T-helper 2 cell treated with Interferon-gamma antibody and Interleukin-4, amounts not matched to agents 100 ng/mL and 5 ng/mL, for 36 hours (primary cell): ENCODE measurements at regions not wholly inside any gene's neighbourhood (a gene's known extent, or its start where the extent isn't known, plus 50 kb on each side); places are given as distances from the start of the nearest gene placed in this dataset.

Experiments
- intact Hi-C: fragments of 100-400 bp; cut with micrococcal nuclease; formaldehyde crosslinking; loops from one replicate; pipeline ENCODE4 v1.15.1; 2023

- intact Hi-C loops: no loop called here
Measured at GRCh38 chr4:153034681-153035080, 98.6 kb downstream of the FHDC1 start.

DNA sequence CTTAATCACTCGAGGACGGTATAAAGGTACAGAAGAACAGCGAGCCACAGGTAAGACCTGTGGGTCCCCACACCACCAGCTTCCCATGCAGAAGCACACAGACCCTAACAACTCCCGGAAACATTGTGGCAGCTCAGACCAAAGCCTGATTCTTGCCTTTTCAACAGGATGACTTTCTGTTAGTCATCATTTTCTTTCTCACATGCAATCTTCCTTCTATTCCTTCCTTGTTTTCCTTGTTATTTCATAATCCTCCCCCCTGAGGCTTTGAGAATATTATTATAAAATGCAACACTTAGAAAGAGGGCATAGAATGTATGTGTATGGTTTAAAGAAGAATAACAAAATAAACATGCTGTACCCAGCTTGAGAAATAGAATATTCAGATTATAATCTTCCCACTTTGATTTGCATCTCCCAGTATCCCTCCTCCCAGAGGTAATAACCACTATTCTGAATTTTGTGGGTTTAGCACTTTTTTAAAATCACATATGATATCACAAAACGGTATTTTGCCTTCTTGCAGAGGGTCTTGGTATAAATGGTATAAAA lies 100.9 kb downstream of the FHDC1 start:
- intact Hi-C loops: no loop called here

DNA sequence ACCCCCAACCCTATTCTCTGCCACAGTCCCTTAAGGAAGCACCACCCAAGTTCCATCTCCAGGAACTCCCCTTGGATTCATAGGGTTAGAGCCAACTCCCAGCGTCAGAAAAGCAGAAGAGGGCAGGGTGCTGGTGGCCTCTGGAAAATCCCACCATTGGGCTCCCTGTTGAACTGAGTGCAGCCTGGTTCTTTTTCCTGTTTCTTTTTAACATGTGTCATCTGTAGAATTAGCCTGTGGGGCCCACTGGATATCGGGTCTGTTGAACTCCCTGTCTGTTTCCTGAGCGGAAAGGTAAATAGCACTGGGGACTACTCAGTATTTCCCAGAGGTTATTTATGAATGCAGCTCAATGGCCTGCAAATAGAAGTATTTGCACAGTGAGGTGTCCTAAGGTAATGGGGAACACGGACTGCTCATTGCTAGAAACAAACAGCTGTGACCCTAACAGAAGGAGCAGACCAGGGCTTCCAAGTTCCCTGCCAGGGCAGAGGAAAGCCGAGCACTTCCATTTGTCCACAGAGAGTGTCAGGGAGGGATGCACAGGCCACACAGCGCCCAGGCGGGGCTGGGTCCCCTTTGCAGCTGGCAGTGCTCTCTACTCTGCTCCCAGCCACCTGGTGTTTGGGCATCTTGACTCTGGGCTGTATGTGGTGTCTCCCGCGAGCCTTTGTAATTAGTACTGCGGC lies 102.6 kb downstream of the FHDC1 start:
- intact Hi-C loops: no loop called here

DNA sequence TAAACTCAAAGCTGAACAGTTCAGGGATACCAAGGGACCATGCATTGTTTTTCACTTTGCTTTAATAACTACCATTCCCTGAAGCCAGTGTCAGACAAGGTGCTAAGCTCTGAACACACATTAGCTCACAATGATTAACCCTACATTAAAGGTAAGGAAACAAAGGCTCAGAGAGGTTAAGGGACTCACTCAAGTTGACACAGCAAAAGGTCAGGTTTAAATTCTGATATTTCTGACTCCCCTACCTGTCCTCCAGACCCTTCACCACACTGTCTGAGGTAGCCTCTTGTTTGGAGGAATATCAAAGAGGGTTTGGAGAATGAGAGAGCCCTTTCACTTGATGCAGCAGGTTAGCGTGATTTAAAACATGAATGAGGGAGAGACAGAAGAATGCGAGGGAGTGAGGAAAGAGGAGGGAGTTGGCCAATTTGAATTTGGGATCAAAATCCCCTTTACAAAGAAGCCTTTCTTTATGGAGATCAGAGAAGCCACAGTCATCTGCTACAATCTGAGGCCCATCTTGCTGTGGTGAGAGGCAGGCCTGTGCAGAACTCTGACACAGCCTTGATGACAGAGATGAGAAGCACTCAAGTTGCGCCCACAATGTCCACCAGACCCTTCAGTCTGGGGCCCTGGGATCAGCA lies 103.5 kb downstream of the FHDC1 start:
- intact Hi-C loops: no loop called here

DNA sequence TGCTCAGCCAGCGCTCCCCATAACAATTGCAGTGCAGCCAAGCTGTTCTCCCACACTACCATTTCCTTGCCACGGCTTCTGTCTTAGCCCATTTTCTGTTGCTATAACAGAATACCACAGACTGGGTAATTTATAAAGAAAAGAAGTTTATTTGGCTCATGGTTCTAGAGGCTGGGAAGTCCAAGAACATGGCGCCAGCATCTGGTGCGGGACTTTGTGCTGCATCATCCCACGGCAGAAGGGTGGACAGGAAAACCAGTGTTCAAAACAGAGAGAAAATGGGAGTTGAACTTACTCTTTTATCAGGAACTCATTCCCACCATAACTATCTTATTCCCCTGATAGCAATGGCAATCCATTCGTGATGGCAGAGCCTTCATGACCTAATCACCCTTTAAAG lies 104.6 kb downstream of the FHDC1 start:
- intact Hi-C loops: no loop called here

DNA sequence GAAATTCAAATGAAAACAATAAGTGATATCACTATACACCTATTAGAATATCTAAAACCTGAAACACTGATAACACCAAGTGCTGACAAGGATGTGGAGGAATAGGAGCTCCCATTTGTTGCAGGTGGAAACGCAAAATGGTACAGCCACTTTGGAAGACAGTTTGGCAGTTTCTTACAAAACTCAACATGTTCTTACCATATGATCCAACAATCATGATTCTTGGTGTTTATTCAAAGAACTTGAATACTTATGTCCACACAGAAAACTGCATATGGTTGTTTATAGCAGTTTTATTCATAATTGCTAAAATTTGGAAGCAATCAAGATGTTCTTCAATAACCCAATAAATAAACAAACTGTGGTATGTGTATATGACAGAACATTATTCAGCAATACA lies 107.9 kb downstream of the FHDC1 start:
- intact Hi-C loops: no loop called here

DNA sequence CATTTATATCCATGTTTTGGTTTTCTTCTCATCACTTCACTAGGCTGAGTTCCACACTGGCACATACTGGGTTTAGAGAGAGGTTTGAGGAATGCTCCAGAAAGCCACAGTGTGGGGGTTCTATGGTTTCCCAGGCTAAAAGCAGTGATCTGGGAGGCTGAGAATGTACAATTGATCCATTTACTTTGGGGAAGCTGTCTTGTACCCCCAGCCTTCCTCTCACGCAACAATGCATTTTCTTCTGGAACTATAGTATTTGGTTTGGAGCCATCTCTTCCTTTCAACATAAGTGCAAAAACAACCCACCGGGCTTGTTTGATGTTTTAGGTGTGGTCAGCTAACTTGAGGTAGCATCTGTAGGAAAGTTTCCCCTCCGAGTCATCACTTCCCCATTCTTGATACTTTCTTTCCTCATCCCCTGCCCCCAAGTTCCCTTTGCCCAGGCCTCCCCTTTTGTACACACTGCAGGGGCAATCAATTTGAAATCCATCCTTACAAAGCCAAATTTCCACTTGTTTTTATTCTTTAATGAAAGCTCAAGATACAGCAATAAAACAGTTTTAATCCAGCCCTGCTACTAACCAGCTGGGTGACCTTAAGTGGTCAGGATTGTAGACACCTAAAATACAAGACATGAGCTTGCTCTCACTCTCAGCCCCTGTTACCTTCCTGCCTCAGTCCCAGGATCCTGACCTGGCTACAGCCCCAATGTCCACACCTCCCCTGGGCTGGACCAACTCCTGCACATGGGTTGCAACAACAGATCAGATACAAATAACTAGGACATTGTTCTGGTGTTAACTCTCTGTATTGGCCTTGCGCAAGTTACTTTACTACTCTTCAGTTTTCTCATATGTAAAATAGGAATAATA lies 109.2 kb downstream of the FHDC1 start:
- intact Hi-C loops: no loop called here

- intact Hi-C loops: no loop called here
Measured at GRCh38 chr4:153058671-153059060, 122.5 kb downstream of the FHDC1 start.

- intact Hi-C loops: no loop called here
Measured at GRCh38 chr4:153060196-153060595, 124.1 kb downstream of the FHDC1 start.

GRCh38 chr4:153061971-153062370 lies 125.8 kb downstream of the FHDC1 start:
- intact Hi-C loops: no loop called here

- intact Hi-C loops: no loop called here
Measured at GRCh38 chr4:153062652-153063168, 126.6 kb downstream of the FHDC1 start.

GRCh38 chr4:153063490-153063889 lies 127.4 kb downstream of the FHDC1 start:
- intact Hi-C loops: no loop called here

GRCh38 chr4:153064571-153064970 lies 128.4 kb downstream of the FHDC1 start:
- intact Hi-C loops: no loop called here

DNA sequence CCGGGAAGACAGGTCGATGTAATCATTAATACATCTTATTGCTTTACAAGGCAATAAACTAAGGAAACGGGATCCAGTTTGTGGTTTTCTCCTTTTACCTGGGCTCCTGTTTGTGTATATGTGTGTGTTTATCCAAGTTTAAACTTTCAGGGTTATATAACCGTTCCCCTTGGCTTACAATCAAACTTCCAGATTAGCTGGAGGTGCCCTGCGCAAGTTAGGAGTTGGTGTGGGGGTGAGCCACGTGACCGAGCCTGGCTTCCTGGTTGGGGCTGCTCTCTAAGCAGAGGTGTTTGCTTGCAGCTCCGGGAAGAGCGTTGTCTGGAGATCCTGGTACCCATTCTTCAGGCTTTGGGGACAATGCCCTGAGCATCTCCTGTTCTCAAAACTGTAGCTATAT lies 129.2 kb downstream of the FHDC1 start:
- intact Hi-C loops: no loop called here

- intact Hi-C loops: no loop called here
Measured at GRCh38 chr4:153067376-153067775, 131.3 kb downstream of the FHDC1 start.

- intact Hi-C loops: no loop called here
Measured at GRCh38 chr4:153068751-153069150, 132.6 kb downstream of the FHDC1 start.

DNA sequence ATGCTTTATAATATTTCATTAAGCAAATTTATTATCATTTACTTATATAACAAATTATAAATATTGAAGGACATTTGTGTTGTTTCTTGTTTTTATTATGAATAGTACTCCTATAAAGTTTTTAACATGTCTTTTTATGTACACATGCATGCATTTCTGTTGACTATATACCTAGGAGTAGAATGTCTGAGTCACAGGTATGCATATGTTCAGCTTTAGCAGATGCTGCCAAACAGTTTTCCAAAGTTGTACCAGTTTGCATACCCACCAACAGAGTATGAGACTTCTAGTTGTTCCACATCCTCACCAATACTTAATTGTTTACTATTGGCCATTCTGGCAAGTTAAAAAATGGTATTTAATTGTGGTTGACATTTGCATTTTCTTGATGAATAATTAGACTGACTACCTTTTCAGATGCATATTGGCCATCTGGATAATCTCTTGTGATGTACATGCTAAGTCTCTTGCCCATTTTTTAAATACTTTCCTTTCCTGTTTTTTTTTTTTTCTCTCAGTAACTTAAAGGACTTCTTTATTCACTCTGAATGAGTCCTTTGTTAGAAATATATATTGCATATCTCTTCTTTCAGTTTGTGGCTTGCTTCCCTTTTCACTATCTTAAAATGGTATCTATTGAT lies 132.2 kb upstream of the TRIM2 start:
- intact Hi-C loops: no loop called here

DNA sequence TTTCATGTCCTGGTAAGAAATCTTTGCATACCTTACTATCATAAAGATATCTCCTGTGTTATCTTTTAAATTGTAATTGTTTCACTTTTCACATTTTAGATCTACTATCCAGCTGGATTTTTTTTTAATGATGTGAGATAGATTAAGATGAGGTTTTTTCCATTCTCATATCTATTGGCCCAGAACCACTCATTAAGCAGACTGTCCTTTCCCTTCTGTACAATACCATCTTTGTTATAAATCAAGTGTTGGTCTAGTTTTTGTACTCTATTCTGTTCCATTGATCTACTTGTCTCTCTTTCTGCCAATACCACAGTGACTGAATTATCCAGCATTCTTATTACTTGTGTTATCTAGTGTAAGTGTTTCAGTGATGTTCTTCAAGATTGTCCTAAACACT lies 131.6 kb upstream of the TRIM2 start:
- intact Hi-C loops: no loop called here

GRCh38 chr4:153074486-153074885 lies 129.8 kb upstream of the TRIM2 start:
- intact Hi-C loops: no loop called here

GRCh38 chr4:153074936-153075630 lies 129.2 kb upstream of the TRIM2 start:
- intact Hi-C loops: no loop called here
